C4-2B (cell line): ENCODE measurements at regions not wholly inside any gene's neighbourhood (a gene's known extent, or its start where the extent isn't known, plus 50 kb on each side); places are given as distances from the start of the nearest gene placed in this dataset.

ENCODE experiments used
- CTCF ChIP-seq: fragments of 450-650 bp; conservative IDR thresholded peaks from 2 replicates; pipeline ENCODE4 v1.5.1; 2017; ENCODE audit warnings: mild to moderate bottlenecking
- ZFX ChIP-seq: fragments of 450-650 bp; IDR thresholded peaks from 2 replicates; pipeline ENCODE4 v1.6.1; 2017

GRCh38 chr14:25132094-25132493 lies 82.1 kb upstream of the STXBP6 start:
- TF ChIP-seq CTCF (no peak), ZFX (no peak)
